Chondrocyte (in vitro differentiated cells): ENCODE measurements at regions not wholly inside any gene's neighbourhood (a gene's known extent, or its start where the extent isn't known, plus 50 kb on each side); places are given as distances from the start of the nearest gene placed in this dataset.

Source experiments
- DNase-seq: peaks from one replicate; pipeline ENCODE4 v3.0.0; 2021; ENCODE audit warnings: mixed read lengths, low spot score
- H3K27ac Mint-ChIP-seq: one replicate; pipeline ENCODE4 v1.8.0; 2021; ENCODE audit warnings: mild to moderate bottlenecking, moderate library complexity, mixed read lengths; ENCODE audit not compliant: unreplicated experiment
- H3K27me3 Mint-ChIP-seq: 2 replicates; pipeline ENCODE4 v1.8.0; 2021; ENCODE audit warnings: low read depth, mixed read lengths
- H3K36me3 Mint-ChIP-seq: 2 replicates; pipeline ENCODE4 v1.8.0; 2021; ENCODE audit warnings: low read depth, mixed read lengths
- H3K4me1 Mint-ChIP-seq: 2 replicates; pipeline ENCODE4 v1.8.0; 2021; ENCODE audit warnings: low read depth, mild to moderate bottlenecking, mixed read lengths
- H3K4me3 Mint-ChIP-seq: one replicate; pipeline ENCODE4 v1.8.0; 2021; ENCODE audit warnings: mild to moderate bottlenecking, moderate library complexity, mixed read lengths; ENCODE audit not compliant: unreplicated experiment
- H3K9me3 Mint-ChIP-seq: 2 replicates; pipeline ENCODE4 v1.8.0; 2021; ENCODE audit warnings: low read depth, mixed read lengths
- CTCF ChIP-seq: fragments of 200-600 bp; sonication (generic); IDR thresholded peaks from 2 replicates; pipeline ENCODE4 v1.5.0; 2021; ENCODE audit warnings: antibody characterized with exemption, mild to moderate bottlenecking, moderate library complexity

GRCh38 chr17:31740611-31741082, 118.4 kb downstream of the COPRS start:
- H3K9me3 Mint-ChIP-seq, result peaks cover 2% of the 10 kb centered on the region
- peaks cover 80% of the 10 kb centered on the region for H3K4me1 Mint-ChIP-seq
- no peak for TF ChIP-seq CTCF
- peak overlapping the region; percentile 37 for H3K27ac Mint-ChIP-seq
- H3K4me3 Mint-ChIP-seq, result no peak overlapping the region
- DNase-seq, result no peak
- H3K36me3 Mint-ChIP-seq, result no peaks in the 10 kb centered on the region
- H3K27me3 Mint-ChIP-seq, result no peaks in the 10 kb centered on the region

- no peak for DNase-seq
- no peak overlapping the region for H3K4me3 Mint-ChIP-seq
- no peaks in the 10 kb centered on the region for H3K27me3 Mint-ChIP-seq
- no peak for TF ChIP-seq CTCF
- peaks cover 2% of the 10 kb centered on the region for H3K9me3 Mint-ChIP-seq
- H3K36me3 Mint-ChIP-seq, result no peaks in the 10 kb centered on the region
- H3K27ac Mint-ChIP-seq, result peak overlapping the region; percentile 84
- peaks cover 65% of the 10 kb centered on the region for H3K4me1 Mint-ChIP-seq
Observed at GRCh38 chr17:31738996-31739699, 119.9 kb downstream of the COPRS start.

GRCh38 chr17:31738488-31738887, 120.6 kb downstream of the COPRS start:
- H3K36me3 Mint-ChIP-seq, result no peaks in the 10 kb centered on the region
- TF ChIP-seq CTCF, result no peak
- no peak overlapping the region for H3K4me3 Mint-ChIP-seq
- no peaks in the 10 kb centered on the region for H3K27me3 Mint-ChIP-seq
- no peak for DNase-seq
- peak overlapping the region; percentile 84 for H3K27ac Mint-ChIP-seq
- H3K4me1 Mint-ChIP-seq, result peaks cover 58% of the 10 kb centered on the region
- H3K9me3 Mint-ChIP-seq, result peaks cover 2% of the 10 kb centered on the region

- Mint-ChIP-seq H3K4me1 (peaks cover 54% of the 10 kb centered on the region), H3K9me3 (peaks cover 2% of the 10 kb centered on the region), H3K36me3 (no peaks in the 10 kb centered on the region), H3K27ac (no peak overlapping the region), H3K4me3 (no peak overlapping the region), H3K27me3 (no peaks in the 10 kb centered on the region)
- TF ChIP-seq CTCF, result no peak
- no peak for DNase-seq
Observed at GRCh38 chr17:31738067-31738466, 121.0 kb downstream of the COPRS start.

GRCh38 chr17:31736855-31737625, 122.0 kb downstream of the COPRS start:
- no peaks in the 10 kb centered on the region for H3K27me3 Mint-ChIP-seq
- peak overlapping the region; percentile 91 for H3K27ac Mint-ChIP-seq
- peaks cover 2% of the 10 kb centered on the region for H3K9me3 Mint-ChIP-seq
- peaks cover 51% of the 10 kb centered on the region for H3K4me1 Mint-ChIP-seq
- H3K4me3 Mint-ChIP-seq, result no peak overlapping the region
- DNase-seq, result no peak
- TF ChIP-seq CTCF, result no peak
- H3K36me3 Mint-ChIP-seq, result no peaks in the 10 kb centered on the region
